ENCODE measurements at regions not wholly inside any gene's neighbourhood (a gene's known extent, or its start where the extent isn't known, plus 50 kb on each side); places are given as distances from the start of the nearest gene placed in this dataset.
A peak's percentile ranks its signal among the peaks of the same experiment; 100 is the strongest.

GRCh38 chr11:106389101-106389500 lies 311.6 kb downstream of the AASDHPPT start:
- Histone ChIP-seq H3K4me3 (replicated peaks in 1 of 2; ENCODE audit: low read depth in 1 of 2, low read length in 2 of 2) (no peak overlapping the region), H3K36me3 (ENCODE audit: control insufficient read depth in 1 of 2, insufficient read depth in 2 of 2, low read length in 2 of 2) (no peaks in the 10 kb centered on the region), H3K9me2 (ENCODE audit: insufficient read depth) (no peaks in the 10 kb centered on the region), H3K4me2 (ENCODE audit: low read length) (peak overlapping the region; percentile 30; the same call in 1 of the 2 replicates), H2AFZ (ENCODE audit: low read depth, low read length, poor library complexity, severe bottlenecking) (no peak overlapping the region), H3K9ac (ENCODE audit: low read length) (no peak overlapping the region), H3K79me2 (ENCODE audit: insufficient read depth, low read length) (no peaks in the 10 kb centered on the region), H3K9me3 (ENCODE audit: control insufficient read depth in 1 of 2, insufficient read depth in 1 of 2, low read depth in 1 of 2, low read length in 2 of 2) (no peaks in the 10 kb centered on the region), H3K27me3 (ENCODE audit: insufficient read depth, low read length) (no peaks in the 10 kb centered on the region), H3K4me1 (ENCODE audit: control insufficient read depth in 1 of 2, insufficient read depth in 2 of 2, low read length in 2 of 2) (peaks cover 0 to 14% of the 10 kb centered on the region in 2 experiments; a peak in 2 of 4 replicates), H3K27ac (ENCODE audit: low read depth, low read length) (no peak overlapping the region), H4K20me1 (ENCODE audit: insufficient read depth) (no peaks in the 10 kb centered on the region)
- no TSS peak for BruUV-seq (replicated peaks)
- TF ChIP-seq TCF7L2 (IDR thresholded peaks at IDR 0.05; ENCODE audit: borderline replicate concordance, extremely low read depth, insufficient read depth, insufficient read length) (no peak), FOSL1 (IDR thresholded peaks at IDR 0.05; ENCODE audit: low read depth) (peak; percentile 67), JUND (IDR thresholded peaks at IDR 0.05) (peak; percentile 27; the same call in 1 of the 2 replicates), RAD21 (IDR thresholded peaks at IDR 0.05; ENCODE audit: low read depth) (no peak)
- ChIA-PET RAD21 (ENCODE audit: low non-redundant PET in 1 of 2, low total read pairs in 2 of 2, uncharacterized antibody in 2 of 2, unreplicated experiment in 2 of 2) (no interaction called here), CTCF (no interaction called here), POLR2A (no interaction called here)
- ATAC-seq: no peak
- no peak for DNase-seq (ENCODE audit: low read depth, low spot score)
- intact Hi-C loops (cut with micrococcal nuclease): no loop called here

GRCh38 chr11:106390078-106390477 lies 312.6 kb downstream of the AASDHPPT start:
- POLR2A ChIA-PET: no interaction called here
- Histone ChIP-seq H3K4me1 (ENCODE audit: control insufficient read depth in 1 of 2, insufficient read depth in 2 of 2, low read length in 2 of 2) (peaks cover 0 to 14% of the 10 kb centered on the region in 2 experiments; a peak in 2 of 4 replicates), H3K27me3 (ENCODE audit: insufficient read depth, low read length) (no peaks in the 10 kb centered on the region), H2AFZ (ENCODE audit: low read depth, low read length, poor library complexity, severe bottlenecking) (no peak overlapping the region), H3K79me2 (ENCODE audit: insufficient read depth, low read length) (no peaks in the 10 kb centered on the region), H3K9ac (ENCODE audit: low read length) (no peak overlapping the region), H4K20me1 (ENCODE audit: insufficient read depth) (no peaks in the 10 kb centered on the region), H3K4me2 (ENCODE audit: low read length) (no peak overlapping the region), H3K4me3 (replicated peaks in 1 of 2; ENCODE audit: low read depth in 1 of 2, low read length in 2 of 2) (no peak overlapping the region), H3K9me3 (ENCODE audit: control insufficient read depth in 1 of 2, insufficient read depth in 1 of 2, low read depth in 1 of 2, low read length in 2 of 2) (no peaks in the 10 kb centered on the region), H3K9me2 (ENCODE audit: insufficient read depth) (no peaks in the 10 kb centered on the region), H3K36me3 (ENCODE audit: control insufficient read depth in 1 of 2, insufficient read depth in 2 of 2, low read length in 2 of 2) (no peaks in the 10 kb centered on the region), H3K27ac (ENCODE audit: low read depth, low read length) (no peak overlapping the region)
- intact Hi-C loops (cut with micrococcal nuclease): no loop called here
- no peak for ATAC-seq
- no TSS peak for BruUV-seq (replicated peaks)
- CTCF ChIA-PET: no interaction called here
- RAD21 ChIA-PET (ENCODE audit: low non-redundant PET in 1 of 2, low total read pairs in 2 of 2, uncharacterized antibody in 2 of 2, unreplicated experiment in 2 of 2): no interaction called here
- DNase-seq (ENCODE audit: low read depth, low spot score): no peak
- TF ChIP-seq POLR2AphosphoS5 (IDR thresholded peaks at IDR 0.05; ENCODE audit: low read depth, low read length): no peak
- no peak for TF ChIP-seq JUND (IDR thresholded peaks at IDR 0.05)
- TF ChIP-seq RAD21 (IDR thresholded peaks at IDR 0.05; ENCODE audit: low read depth): no peak
- no peak for TF ChIP-seq SRF (IDR thresholded peaks at IDR 0.05; ENCODE audit: low read depth)
- no peak for TF ChIP-seq REST (IDR thresholded peaks at IDR 0.05; ENCODE audit: low read depth)
- no peak for TF ChIP-seq MAX (IDR thresholded peaks at IDR 0.05)
- TF ChIP-seq ZFX (IDR thresholded peaks at IDR 0.05): no peak
- no peak for TF ChIP-seq SP1 (IDR thresholded peaks at IDR 0.05; ENCODE audit: low read depth)
- no peak for TF ChIP-seq EZH2 (IDR thresholded peaks at IDR 0.05)
- TF ChIP-seq CEBPB (IDR thresholded peaks at IDR 0.05; ENCODE audit: low read depth): no peak
- TF ChIP-seq SIN3A (IDR thresholded peaks at IDR 0.05; ENCODE audit: low read depth): no peak
- no peak for TF ChIP-seq EGR1 (IDR thresholded peaks at IDR 0.05; ENCODE audit: low read depth)
- no peak for TF ChIP-seq FOSL1 (IDR thresholded peaks at IDR 0.05; ENCODE audit: low read depth)
- TF ChIP-seq POLR2A (IDR thresholded peaks at IDR 0.05; ENCODE audit: borderline replicate concordance, extremely low read depth, insufficient read depth, insufficient read length): no peak
- no peak for TF ChIP-seq EZH2phosphoT487 (IDR thresholded peaks at IDR 0.05; ENCODE audit: borderline replicate concordance)
- no peak for TF ChIP-seq CBX3 (IDR thresholded peaks at IDR 0.05; ENCODE audit: low read depth)
- no peak for TF ChIP-seq YY1 (IDR thresholded peaks at IDR 0.05; ENCODE audit: extremely low read depth, insufficient replicate concordance, low read depth, low read length)
- TF ChIP-seq TCF7L2 (IDR thresholded peaks at IDR 0.05; ENCODE audit: borderline replicate concordance, extremely low read depth, insufficient read depth, insufficient read length): no peak
